Panc1 (cell line): ENCODE measurements at regions not wholly inside any gene's neighbourhood (a gene's known extent, or its start where the extent isn't known, plus 50 kb on each side); places are given as distances from the start of the nearest gene placed in this dataset.
"Not testable (repeated sequence)": the region's sequence is repeated elsewhere in the genome, so short reads cannot be mapped to it uniquely, and the experiment has no call there.

ENCODE experiments used
- ATAC-seq: fragments of 200-7000 bp; cut with Tn5 transposase; 2 replicates; pipeline ENCODE4 v1.9.1; 2020; ENCODE audit warnings: mild to moderate bottlenecking, moderate library complexity
- BruUV-seq: library from RNA; stranded (reverse); fragments of 400-500 nt; replicated peaks from 2 replicates; lab custom pipeline; 2021; lab: Mats Ljungman, UMichigan
- CTCF ChIA-PET: fragments of 300-600 bp; sonication (Branson Sonifier 250); formaldehyde crosslinking; loops from one replicate; lab custom pipeline; 2022; ENCODE audit warnings: antibody characterized with exemption; lab: Charles Lee
- POLR2A ChIA-PET: fragments of 300-600 bp; sonication (Branson Sonifier 250); formaldehyde crosslinking; loops from one replicate; lab custom pipeline; 2022; ENCODE audit warnings: antibody characterized with exemption; lab: Charles Lee
- DNase-seq: peaks from one replicate; pipeline ENCODE4 v3.0.0-alpha.2; 2010; ENCODE audit warnings: low read depth, low spot score
- H3K27ac ChIP-seq: 2 replicates; pipeline ENCODE4 v1.5.1; 2011; ENCODE audit warnings: mild to moderate bottlenecking, low read length, inconsistent platforms
- H3K27me3 ChIP-seq: fragments of 200-500 bp; sonication (Bioruptor generic); 2 replicates; pipeline ENCODE4 v1.6.0; 2014; ENCODE audit warnings: low read length, inconsistent platforms; ENCODE audit not compliant: control insufficient read depth, insufficient read depth
- H3K36me3 ChIP-seq: fragments of 200-500 bp; sonication (Bioruptor generic); 2 replicates; pipeline ENCODE4 v1.5.1; 2014; ENCODE audit warnings: inconsistent platforms, mild to moderate bottlenecking, low read length, moderate library complexity; ENCODE audit not compliant: control insufficient read depth, insufficient read depth
- H3K4me1 ChIP-seq: 2 replicates; pipeline ENCODE4 v1.5.1; 2011; ENCODE audit warnings: inconsistent platforms, mild to moderate bottlenecking, low read length, moderate library complexity; ENCODE audit not compliant: control insufficient read depth, insufficient read depth
- H3K4me3 ChIP-seq, 2 experiments: 2 replicates each; pipeline ENCODE4 v1.5.1; 2011 to 2012; ENCODE audit warnings: low read depth in 2 of 2, low read length in 2 of 2, mild to moderate bottlenecking in 2 of 2, inconsistent platforms in 1 of 2, moderate library complexity in 1 of 2
- H3K9me3 ChIP-seq: fragments of 200-500 bp; sonication (Bioruptor generic); 2 replicates; pipeline ENCODE4 v1.5.1; 2014; ENCODE audit warnings: low read depth, mild to moderate bottlenecking, inconsistent platforms, low read length, moderate library complexity; ENCODE audit not compliant: control insufficient read depth, insufficient read depth
- POLR2AphosphoS5 ChIP-seq: IDR thresholded peaks from 2 replicates; pipeline ENCODE4 v1.6.1; 2012; ENCODE audit warnings: mild to moderate bottlenecking, low read depth, low read length, moderate library complexity
- in situ Hi-C: cut with HindIII; loops from 2 replicates; pipeline ENCODE4 v1.10.0; 2016; ENCODE audit warnings: low sequenced_read_pairs, low pct_unique_long_range_greater_than_20kb
- intact Hi-C: fragments of 100-400 bp; cut with micrococcal nuclease; formaldehyde crosslinking; loops from one replicate; pipeline ENCODE4 v1.10.0; 2022; ENCODE audit not compliant: unreplicated experiment
- TF ChIP-seq, protein P1 (sequence below), 2 experiments: IDR thresholded peaks; 2 replicates each; pipeline ENCODE4 v1.6.1; 2011 to 2012; ENCODE audit warnings: low read depth in 2 of 2, control low read depth in 1 of 2, low read length in 1 of 2, mild to moderate bottlenecking in 1 of 2, moderate library complexity in 1 of 2; ENCODE audit not compliant: insufficient read depth in 1 of 2
- TF ChIP-seq, protein P2 (sequence below): fragments of 450-650 bp; IDR thresholded peaks from 2 replicates; pipeline ENCODE4 v1.5.1; 2017; ENCODE audit warnings: mild to moderate bottlenecking

DNA sequence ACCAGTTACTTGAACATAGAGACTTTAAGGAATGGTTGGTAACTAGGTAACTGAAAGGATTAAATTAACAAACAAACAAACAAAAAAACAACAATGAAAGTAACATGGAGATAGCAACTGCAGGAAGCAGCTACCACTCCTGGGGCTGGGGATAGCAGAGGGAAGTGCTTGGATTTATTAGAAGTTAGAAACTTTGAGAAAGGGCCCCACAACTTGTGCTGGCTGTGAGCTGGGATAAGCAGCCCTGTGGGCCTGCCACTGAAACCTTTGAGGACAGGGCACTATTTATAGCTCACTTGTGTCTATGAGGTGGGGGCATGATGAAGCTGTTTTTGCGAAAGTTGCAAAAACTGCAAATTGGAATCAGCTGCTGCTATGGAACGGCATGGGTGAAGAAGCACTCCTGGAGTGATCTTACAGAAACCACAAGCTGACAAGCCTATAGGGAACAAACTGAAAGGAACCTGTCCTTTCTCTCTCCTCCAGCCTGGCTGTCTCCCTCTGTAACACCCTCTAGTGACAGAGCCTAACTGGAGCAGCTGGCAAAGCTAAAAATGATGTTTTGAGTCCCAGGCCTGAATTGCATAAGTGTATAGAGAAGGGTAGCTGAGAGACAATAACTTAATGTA lies 91.4 kb upstream of the RANBP6 start:
- H3K9me3 ChIP-seq: no peaks in the 10 kb centered on the region
- H3K36me3 ChIP-seq: no peaks in the 10 kb centered on the region
- TF ChIP-seq, protein P1, sequence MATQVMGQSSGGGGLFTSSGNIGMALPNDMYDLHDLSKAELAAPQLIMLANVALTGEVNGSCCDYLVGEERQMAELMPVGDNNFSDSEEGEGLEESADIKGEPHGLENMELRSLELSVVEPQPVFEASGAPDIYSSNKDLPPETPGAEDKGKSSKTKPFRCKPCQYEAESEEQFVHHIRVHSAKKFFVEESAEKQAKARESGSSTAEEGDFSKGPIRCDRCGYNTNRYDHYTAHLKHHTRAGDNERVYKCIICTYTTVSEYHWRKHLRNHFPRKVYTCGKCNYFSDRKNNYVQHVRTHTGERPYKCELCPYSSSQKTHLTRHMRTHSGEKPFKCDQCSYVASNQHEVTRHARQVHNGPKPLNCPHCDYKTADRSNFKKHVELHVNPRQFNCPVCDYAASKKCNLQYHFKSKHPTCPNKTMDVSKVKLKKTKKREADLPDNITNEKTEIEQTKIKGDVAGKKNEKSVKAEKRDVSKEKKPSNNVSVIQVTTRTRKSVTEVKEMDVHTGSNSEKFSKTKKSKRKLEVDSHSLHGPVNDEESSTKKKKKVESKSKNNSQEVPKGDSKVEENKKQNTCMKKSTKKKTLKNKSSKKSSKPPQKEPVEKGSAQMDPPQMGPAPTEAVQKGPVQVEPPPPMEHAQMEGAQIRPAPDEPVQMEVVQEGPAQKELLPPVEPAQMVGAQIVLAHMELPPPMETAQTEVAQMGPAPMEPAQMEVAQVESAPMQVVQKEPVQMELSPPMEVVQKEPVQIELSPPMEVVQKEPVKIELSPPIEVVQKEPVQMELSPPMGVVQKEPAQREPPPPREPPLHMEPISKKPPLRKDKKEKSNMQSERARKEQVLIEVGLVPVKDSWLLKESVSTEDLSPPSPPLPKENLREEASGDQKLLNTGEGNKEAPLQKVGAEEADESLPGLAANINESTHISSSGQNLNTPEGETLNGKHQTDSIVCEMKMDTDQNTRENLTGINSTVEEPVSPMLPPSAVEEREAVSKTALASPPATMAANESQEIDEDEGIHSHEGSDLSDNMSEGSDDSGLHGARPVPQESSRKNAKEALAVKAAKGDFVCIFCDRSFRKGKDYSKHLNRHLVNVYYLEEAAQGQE (IDR thresholded peaks at IDR 0.05; ENCODE audit: insufficient read depth in 1 of 2, low read depth in 2 of 2, low read length in 1 of 2): no peak
- TF ChIP-seq, protein P2, sequence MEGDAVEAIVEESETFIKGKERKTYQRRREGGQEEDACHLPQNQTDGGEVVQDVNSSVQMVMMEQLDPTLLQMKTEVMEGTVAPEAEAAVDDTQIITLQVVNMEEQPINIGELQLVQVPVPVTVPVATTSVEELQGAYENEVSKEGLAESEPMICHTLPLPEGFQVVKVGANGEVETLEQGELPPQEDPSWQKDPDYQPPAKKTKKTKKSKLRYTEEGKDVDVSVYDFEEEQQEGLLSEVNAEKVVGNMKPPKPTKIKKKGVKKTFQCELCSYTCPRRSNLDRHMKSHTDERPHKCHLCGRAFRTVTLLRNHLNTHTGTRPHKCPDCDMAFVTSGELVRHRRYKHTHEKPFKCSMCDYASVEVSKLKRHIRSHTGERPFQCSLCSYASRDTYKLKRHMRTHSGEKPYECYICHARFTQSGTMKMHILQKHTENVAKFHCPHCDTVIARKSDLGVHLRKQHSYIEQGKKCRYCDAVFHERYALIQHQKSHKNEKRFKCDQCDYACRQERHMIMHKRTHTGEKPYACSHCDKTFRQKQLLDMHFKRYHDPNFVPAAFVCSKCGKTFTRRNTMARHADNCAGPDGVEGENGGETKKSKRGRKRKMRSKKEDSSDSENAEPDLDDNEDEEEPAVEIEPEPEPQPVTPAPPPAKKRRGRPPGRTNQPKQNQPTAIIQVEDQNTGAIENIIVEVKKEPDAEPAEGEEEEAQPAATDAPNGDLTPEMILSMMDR: peak; percentile 29; the same call in 1 of the 2 replicates
- no peaks in the 10 kb centered on the region for H3K4me1 ChIP-seq
- ChIA-PET POLR2A (interaction anchor here (0.5 kb wide), 1 partner anchor 10 kb away, joined by 5 read pairs; no protein-coding TSS in a partner anchor), CTCF (no interaction called here)
- BruUV-seq: no TSS peak
- in situ Hi-C loops: no loop called here
- no peak overlapping the region for H3K27ac ChIP-seq
- intact Hi-C loops: no loop called here
- ATAC-seq (peak; percentile 69), DNase-seq (no peak)
- no peaks in the 10 kb centered on the region for H3K27me3 ChIP-seq
- no peak overlapping the region for H3K4me3 ChIP-seq

DNA sequence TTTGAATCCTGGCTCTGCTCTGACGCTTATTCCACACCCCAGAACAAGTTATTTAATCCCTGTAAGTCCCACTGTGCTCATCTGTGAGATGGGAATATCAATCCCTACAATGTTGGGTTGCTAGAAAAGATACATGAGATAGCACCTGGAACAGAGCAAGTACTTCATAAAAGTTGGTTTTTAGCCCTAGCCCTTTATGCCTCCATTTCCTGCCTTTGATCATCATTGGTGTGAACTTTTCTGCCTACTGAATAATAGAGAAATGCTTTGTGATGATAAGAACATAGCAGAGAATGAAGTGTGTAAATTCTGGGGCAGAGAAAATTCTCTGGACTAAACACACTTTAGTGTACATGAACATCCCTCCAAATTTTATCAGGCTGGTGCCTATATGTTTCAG lies 90.3 kb upstream of the RANBP6 start:
- CTCF ChIA-PET: no interaction called here

DNA sequence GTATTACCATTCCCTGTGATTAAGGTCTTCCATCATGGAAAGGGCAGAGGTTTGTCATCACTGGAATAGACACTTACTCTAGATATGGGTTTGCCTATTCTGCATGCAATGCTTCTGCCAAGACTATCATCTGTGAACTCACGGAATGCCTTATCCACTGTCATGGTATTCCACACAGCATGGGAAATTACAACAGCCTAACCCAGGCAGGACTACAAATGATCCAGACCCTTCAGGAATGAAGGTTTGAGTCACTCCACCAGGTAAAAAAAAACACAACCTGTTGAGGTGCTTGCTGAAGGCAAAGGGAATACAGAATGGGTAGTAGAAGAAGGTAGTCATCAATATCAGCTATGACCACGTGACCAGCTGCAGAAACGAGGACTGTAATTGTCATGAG lies 89.0 kb upstream of the RANBP6 start:
- ATAC-seq, H3K27me3 ChIP-seq, BruUV-seq, in situ Hi-C loops, H3K4me3 ChIP-seq, H3K4me1 ChIP-seq, H3K27ac ChIP-seq, CTCF ChIA-PET, POLR2A ChIA-PET, intact Hi-C loops, DNase-seq, H3K9me3 ChIP-seq, H3K36me3 ChIP-seq: not testable (repeated sequence)

More for the DNA sequence above, 90.3 kb upstream of the RANBP6 start:
- intact Hi-C loops (no loop called here), in situ Hi-C loops (no loop called here)
- Histone ChIP-seq H3K27ac (no peak overlapping the region), H3K36me3 (no peaks in the 10 kb centered on the region), H3K4me3 (no peak overlapping the region), H3K9me3 (no peaks in the 10 kb centered on the region), H3K27me3 (no peaks in the 10 kb centered on the region), H3K4me1 (no peaks in the 10 kb centered on the region)
- TF ChIP-seq POLR2AphosphoS5: no peak
- BruUV-seq: no TSS peak
- DNase-seq (no peak), ATAC-seq (no peak)
- POLR2A ChIA-PET: no interaction called here

DNA sequence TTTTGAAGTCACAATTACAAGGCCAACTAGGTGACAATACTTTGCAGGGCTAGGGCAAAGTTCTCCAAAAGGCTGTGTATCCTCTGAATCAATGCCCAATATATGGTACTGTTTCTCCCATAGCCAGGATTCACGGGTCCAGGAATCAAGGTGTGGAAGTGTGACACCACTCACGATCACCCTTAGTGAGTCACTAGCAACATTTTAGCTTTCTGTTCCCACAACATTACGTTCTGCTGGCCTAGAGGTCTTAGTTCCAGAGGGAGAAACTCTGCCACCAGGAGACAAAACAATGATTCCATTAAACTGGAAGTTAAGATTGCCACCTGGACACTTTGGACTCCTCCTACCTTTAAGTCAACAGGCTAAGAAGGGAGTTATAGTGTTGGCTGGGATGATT lies 88.5 kb upstream of the RANBP6 start:
- H3K36me3 ChIP-seq, DNase-seq, BruUV-seq, H3K27ac ChIP-seq, H3K27me3 ChIP-seq, H3K9me3 ChIP-seq, CTCF ChIA-PET, in situ Hi-C loops, H3K4me3 ChIP-seq, intact Hi-C loops, H3K4me1 ChIP-seq, ATAC-seq, POLR2A ChIA-PET: not testable (repeated sequence)

DNA sequence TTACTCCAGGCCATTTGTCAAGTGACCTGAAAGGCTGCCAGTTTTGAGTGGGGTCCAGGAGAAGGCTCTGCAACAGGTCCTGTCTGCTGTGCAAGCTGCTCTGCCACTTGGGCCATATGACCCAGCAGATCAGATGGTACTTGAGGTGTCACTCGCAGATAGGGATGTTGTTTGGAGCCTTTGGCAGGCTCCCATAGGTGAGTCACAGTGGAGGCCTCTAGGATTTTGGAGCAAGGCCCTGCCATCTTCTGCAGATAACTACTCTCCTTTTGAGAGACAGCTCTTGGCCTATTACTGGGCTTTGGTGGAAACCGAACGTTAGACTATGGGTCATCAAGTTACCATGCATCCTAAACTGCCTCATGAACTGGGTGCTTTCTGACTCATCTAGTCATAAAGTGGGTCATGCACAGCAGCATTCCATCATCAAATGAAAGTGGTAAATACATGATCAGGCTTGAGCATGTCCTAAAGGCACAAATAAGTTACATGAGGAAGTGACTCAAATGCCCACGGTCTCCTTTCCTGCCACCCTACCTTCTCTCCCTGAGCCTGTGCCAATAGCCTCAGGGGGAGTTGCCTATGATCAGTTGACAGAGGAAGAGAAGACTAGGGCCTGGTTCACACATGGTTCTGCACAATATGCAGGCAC lies 87.0 kb upstream of the RANBP6 start:
- intact Hi-C loops, in situ Hi-C loops, H3K4me3 ChIP-seq, H3K27ac ChIP-seq, ATAC-seq, H3K27me3 ChIP-seq, H3K4me1 ChIP-seq, BruUV-seq, POLR2A ChIA-PET, H3K9me3 ChIP-seq, H3K36me3 ChIP-seq, DNase-seq, CTCF ChIA-PET: not testable (repeated sequence)
